ENCODE measurements at regions not wholly inside any gene's neighbourhood (a gene's known extent, or its start where the extent isn't known, plus 50 kb on each side); places are given as distances from the start of the nearest gene placed in this dataset.

GRCh38 chr5:8050616-8051175, 181.7 kb downstream of the MTRR start:
- DNase-seq: no peak

GRCh38 chr5:8053270-8053669, 184.3 kb downstream of the MTRR start:
- DNase-seq: no peak

- DNase-seq: no peak
These were observed 188.8 kb downstream of the MTRR start for GRCh38 chr5:8057769-8058168.

- no peak for DNase-seq
These were observed 189.8 kb downstream of the MTRR start for GRCh38 chr5:8058616-8059190.

GRCh38 chr5:8059337-8059736, 190.4 kb downstream of the MTRR start:
- DNase-seq: no peak

- no peak for DNase-seq
These were observed 191.4 kb downstream of the MTRR start for GRCh38 chr5:8060235-8060952.

- DNase-seq: no peak
These were observed 192.0 kb downstream of the MTRR start for GRCh38 chr5:8060953-8061429.

- DNase-seq: no peak
These were observed 193.6 kb downstream of the MTRR start for GRCh38 chr5:8062521-8062920.

- no peak for DNase-seq
These were observed 199.1 kb downstream of the MTRR start for GRCh38 chr5:8068078-8068477.

- DNase-seq: no peak
These were observed 201.2 kb downstream of the MTRR start for GRCh38 chr5:8070138-8070537.

- no peak for DNase-seq
These were observed 210.1 kb downstream of the MTRR start for GRCh38 chr5:8079056-8079455.

GRCh38 chr5:8081179-8081578, 212.2 kb downstream of the MTRR start:
- DNase-seq: no peak

GRCh38 chr5:8093669-8094068, 224.7 kb downstream of the MTRR start:
- DNase-seq: no peak

- no peak for DNase-seq
These were observed 225.4 kb downstream of the MTRR start for GRCh38 chr5:8094304-8094703.

GRCh38 chr5:8097146-8097545, 228.2 kb downstream of the MTRR start:
- no peak for DNase-seq

- DNase-seq: no peak
These were observed 229.1 kb downstream of the MTRR start for GRCh38 chr5:8098081-8098480.

GRCh38 chr5:8102714-8103113, 233.8 kb downstream of the MTRR start:
- no peak for DNase-seq

- DNase-seq: no peak
These were observed 245.8 kb downstream of the MTRR start for GRCh38 chr5:8114597-8115266.

GRCh38 chr5:8123559-8123958, 254.6 kb downstream of the MTRR start:
- no peak for DNase-seq

GRCh38 chr5:8134609-8135008, 265.7 kb downstream of the MTRR start:
- DNase-seq: no peak

- DNase-seq: no peak
These were observed 266.8 kb downstream of the MTRR start for GRCh38 chr5:8135742-8136141.

GRCh38 chr5:8136271-8136670, 267.3 kb downstream of the MTRR start:
- no peak for DNase-seq

- no peak for DNase-seq
These were observed 269.1 kb downstream of the MTRR start for GRCh38 chr5:8137941-8138550.

GRCh38 chr5:8138884-8139283, 269.9 kb downstream of the MTRR start:
- DNase-seq: no peak
